ENCODE measurements at regions not wholly inside any gene's neighbourhood (a gene's known extent, or its start where the extent isn't known, plus 50 kb on each side); places are given as distances from the start of the nearest gene placed in this dataset.

DNA sequence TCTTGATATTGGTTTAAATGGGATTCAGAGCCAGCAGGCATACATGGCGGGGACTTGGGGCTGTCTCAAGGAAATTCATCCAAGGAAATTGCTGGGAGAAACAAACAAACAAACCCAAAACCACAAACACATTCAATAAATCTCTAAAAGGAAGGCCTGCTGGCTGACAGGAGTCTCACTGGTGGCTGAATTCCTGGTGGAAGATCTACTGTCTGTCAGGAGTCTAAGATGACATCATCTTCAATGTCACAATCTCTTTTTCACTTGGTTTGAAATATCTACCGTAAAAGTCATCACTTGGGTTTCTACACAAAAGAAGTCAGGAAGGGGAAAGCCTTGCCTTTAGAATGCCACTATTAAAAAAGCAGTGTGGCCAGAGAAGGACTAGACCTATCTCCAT, 87.9 kb downstream of the KLF5 start:
- H3K27me3 Mint-ChIP-seq (ENCODE audit: low read depth in 3 of 3) = peaks cover 0 to 5% (median 2%) of the 10 kb centered on the region in 3 donors
- TF ChIP-seq, protein P1, sequence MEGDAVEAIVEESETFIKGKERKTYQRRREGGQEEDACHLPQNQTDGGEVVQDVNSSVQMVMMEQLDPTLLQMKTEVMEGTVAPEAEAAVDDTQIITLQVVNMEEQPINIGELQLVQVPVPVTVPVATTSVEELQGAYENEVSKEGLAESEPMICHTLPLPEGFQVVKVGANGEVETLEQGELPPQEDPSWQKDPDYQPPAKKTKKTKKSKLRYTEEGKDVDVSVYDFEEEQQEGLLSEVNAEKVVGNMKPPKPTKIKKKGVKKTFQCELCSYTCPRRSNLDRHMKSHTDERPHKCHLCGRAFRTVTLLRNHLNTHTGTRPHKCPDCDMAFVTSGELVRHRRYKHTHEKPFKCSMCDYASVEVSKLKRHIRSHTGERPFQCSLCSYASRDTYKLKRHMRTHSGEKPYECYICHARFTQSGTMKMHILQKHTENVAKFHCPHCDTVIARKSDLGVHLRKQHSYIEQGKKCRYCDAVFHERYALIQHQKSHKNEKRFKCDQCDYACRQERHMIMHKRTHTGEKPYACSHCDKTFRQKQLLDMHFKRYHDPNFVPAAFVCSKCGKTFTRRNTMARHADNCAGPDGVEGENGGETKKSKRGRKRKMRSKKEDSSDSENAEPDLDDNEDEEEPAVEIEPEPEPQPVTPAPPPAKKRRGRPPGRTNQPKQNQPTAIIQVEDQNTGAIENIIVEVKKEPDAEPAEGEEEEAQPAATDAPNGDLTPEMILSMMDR (IDR thresholded peaks at IDR 0.05) = no peak
- no peak overlapping the region for H3K9ac ChIP-seq (ENCODE audit: insufficient read depth, low read length, poor library complexity, severe bottlenecking)
- H3K4me1 ChIP-seq (ENCODE audit: control insufficient read depth in 1 of 2, insufficient read depth in 2 of 2, low read length in 2 of 2) = peaks cover 0 to 6% of the 10 kb centered on the region in 2 donors
- no peak overlapping the region for H3K4me3 Mint-ChIP-seq
- H3K27ac ChIP-seq (ENCODE audit: low read depth in 1 of 2, low read length in 2 of 2) = no peak overlapping the region
- no CpG with 5 or more reads among the region's 2 CpGs for WGBS (ENCODE audit: insufficient coverage)
- H3K36me3 Mint-ChIP-seq = no peaks in the 10 kb centered on the region
- H3K79me2 ChIP-seq (ENCODE audit: insufficient read depth, low read length) = no peaks in the 10 kb centered on the region
- intact Hi-C loops (cut with micrococcal nuclease) = no loop called here
- H2AFZ ChIP-seq (ENCODE audit: insufficient read depth, low read depth, low read length, poor library complexity, severe bottlenecking) = no peak overlapping the region
- H3K36me3 ChIP-seq (replicated peaks in 1 of 2; ENCODE audit: control insufficient read depth in 1 of 2, insufficient read depth in 2 of 2, low read length in 2 of 2) = no peaks in the 10 kb centered on the region
- H3K4me3 ChIP-seq (replicated peaks in 1 of 3; ENCODE audit: low read depth in 2 of 3, low read length in 3 of 3) = no peak overlapping the region
- no peaks in the 10 kb centered on the region for H3K9me3 ChIP-seq (replicated peaks in 1 of 2; ENCODE audit: control insufficient read depth in 1 of 2, insufficient read depth in 1 of 2, low read length in 2 of 2)
- H3K4me1 Mint-ChIP-seq = peaks cover 6% of the 10 kb centered on the region
- H3K9me3 Mint-ChIP-seq = peaks cover 0 to 6% (median 3%) of the 10 kb centered on the region in 7 donors
- DNase-seq = no peak
- no peak overlapping the region for H3K27ac Mint-ChIP-seq
- no peak overlapping the region for H3K4me2 ChIP-seq (replicated peaks; ENCODE audit: extremely low read depth, low read length, poor library complexity, severe bottlenecking)
- H4K20me1 ChIP-seq (ENCODE audit: insufficient read depth, low read length) = no peaks in the 10 kb centered on the region
- H3K27me3 ChIP-seq (ENCODE audit: control insufficient read depth in 2 of 2, insufficient read depth in 2 of 2, low read length in 2 of 2) = no peaks in the 10 kb centered on the region

DNA sequence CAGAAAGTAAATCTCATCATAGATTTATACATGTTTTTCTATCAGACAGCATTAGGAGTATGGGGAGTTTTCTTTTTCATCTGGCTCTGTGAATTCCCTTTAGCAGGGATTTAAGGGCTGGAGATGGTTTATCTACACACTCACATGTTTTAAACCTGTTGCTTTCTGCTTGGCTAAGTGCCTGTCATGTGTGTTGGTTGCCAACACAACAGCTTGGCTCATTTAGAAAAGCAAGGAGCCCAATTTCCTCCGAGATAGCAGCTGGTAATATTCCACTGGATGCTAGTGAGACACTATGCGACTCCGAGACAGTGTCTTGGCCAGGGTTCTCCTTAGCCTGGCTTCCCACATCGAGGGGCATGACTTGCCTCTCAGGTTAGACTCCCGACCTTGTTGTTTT, 83.3 kb downstream of the KLF5 start:
- DNase-seq = no peak
- TF ChIP-seq, protein P1 (IDR thresholded peaks at IDR 0.05) = no peak
- peaks cover 6% of the 10 kb centered on the region for H3K4me1 Mint-ChIP-seq
- H3K27ac Mint-ChIP-seq = no peak overlapping the region
- no peaks in the 10 kb centered on the region for H3K9me3 ChIP-seq (replicated peaks in 1 of 2; ENCODE audit: control insufficient read depth in 1 of 2, insufficient read depth in 1 of 2, low read length in 2 of 2)
- H3K4me2 ChIP-seq (replicated peaks; ENCODE audit: extremely low read depth, low read length, poor library complexity, severe bottlenecking) = no peak overlapping the region
- no peaks in the 10 kb centered on the region for H3K79me2 ChIP-seq (ENCODE audit: insufficient read depth, low read length)
- H3K9me3 Mint-ChIP-seq = peaks cover 0 to 4% (median under 1%) of the 10 kb centered on the region in 7 donors
- H3K9ac ChIP-seq (ENCODE audit: insufficient read depth, low read length, poor library complexity, severe bottlenecking) = no peak overlapping the region
- no peaks in the 10 kb centered on the region for H3K27me3 ChIP-seq (ENCODE audit: control insufficient read depth in 2 of 2, insufficient read depth in 2 of 2, low read length in 2 of 2)
- H3K4me3 ChIP-seq (replicated peaks in 1 of 3; ENCODE audit: low read depth in 2 of 3, low read length in 3 of 3) = no peak overlapping the region
- H3K36me3 ChIP-seq (replicated peaks in 1 of 2; ENCODE audit: control insufficient read depth in 1 of 2, insufficient read depth in 2 of 2, low read length in 2 of 2) = no peaks in the 10 kb centered on the region
- H3K4me1 ChIP-seq (ENCODE audit: control insufficient read depth in 1 of 2, insufficient read depth in 2 of 2, low read length in 2 of 2) = peaks cover 0 to 6% of the 10 kb centered on the region in 2 donors
- H3K36me3 Mint-ChIP-seq = no peaks in the 10 kb centered on the region
- no peaks in the 10 kb centered on the region for H4K20me1 ChIP-seq (ENCODE audit: insufficient read depth, low read length)
- peaks cover 0 to 4% (median 2%) of the 10 kb centered on the region in 3 donors for H3K27me3 Mint-ChIP-seq (ENCODE audit: low read depth in 3 of 3)
- WGBS (ENCODE audit: insufficient coverage) = 96% methylated on average over 5 of the region's 5 CpGs
- H3K27ac ChIP-seq (ENCODE audit: low read depth in 1 of 2, low read length in 2 of 2) = no peak overlapping the region
- no peak overlapping the region for H3K4me3 Mint-ChIP-seq
- H2AFZ ChIP-seq (ENCODE audit: insufficient read depth, low read depth, low read length, poor library complexity, severe bottlenecking) = no peak overlapping the region
- intact Hi-C loops (cut with micrococcal nuclease) = no loop called here

Data from CD14-positive monocyte (primary cell).